DOHH2 (cell line): ENCODE measurements at regions not wholly inside any gene's neighbourhood (a gene's known extent, or its start where the extent isn't known, plus 50 kb on each side); places are given as distances from the start of the nearest gene placed in this dataset.

Experiments
- H3F3A ChIP-seq: fragments of 200-600 bp; sonication (generic), shearing (Covaris generic); 2 replicates; pipeline ENCODE4 v1.6.0; 2016; ENCODE audit warnings: antibody characterized with exemption, mild to moderate bottlenecking; ENCODE audit not compliant: control insufficient read depth, insufficient read depth
- H3K27ac ChIP-seq: fragments of 200-600 bp; sonication (generic); 2 replicates; pipeline ENCODE4 v1.5.1; 2014; ENCODE audit warnings: low read depth, mild to moderate bottlenecking, low read length, moderate library complexity
- H3K27me3 ChIP-seq: fragments of 200-600 bp; sonication (generic); 2 replicates; pipeline ENCODE4 v1.6.1; 2014; ENCODE audit warnings: mild to moderate bottlenecking, low read length, mixed read lengths; ENCODE audit not compliant: control insufficient read depth
- H3K36me3 ChIP-seq: fragments of 200-600 bp; sonication (generic); 2 replicates; pipeline ENCODE4 v1.6.1; 2014; ENCODE audit warnings: mild to moderate bottlenecking, low read length, moderate library complexity, mixed read lengths; ENCODE audit not compliant: control insufficient read depth
- H3K4me1 ChIP-seq: fragments of 200-600 bp; sonication (generic); 2 replicates; pipeline ENCODE4 v1.6.1; 2014; ENCODE audit warnings: mild to moderate bottlenecking, low read length, mixed read lengths; ENCODE audit not compliant: control insufficient read depth
- H3K4me2 ChIP-seq: fragments of 200-600 bp; sonication (generic); 2 replicates; pipeline ENCODE4 v1.6.0; 2014; ENCODE audit warnings: mild to moderate bottlenecking, low read length, moderate library complexity
- H3K4me3 ChIP-seq: fragments of 200-600 bp; sonication (generic); 2 replicates; pipeline ENCODE4 v1.5.1; 2014; ENCODE audit warnings: mild to moderate bottlenecking, low read length, mixed read lengths
- H3K79me2 ChIP-seq: fragments of 200-600 bp; sonication (generic); 2 replicates; pipeline ENCODE4 v1.6.1; 2014; ENCODE audit warnings: mild to moderate bottlenecking, low read length, mixed read lengths; ENCODE audit not compliant: control insufficient read depth
- H3K9me2 ChIP-seq: fragments of 200-600 bp; sonication (generic); replicated peaks from 2 replicates; pipeline ENCODE4 v1.6.1; 2014; ENCODE audit warnings: mild to moderate bottlenecking, low read length, mixed read lengths; ENCODE audit not compliant: control insufficient read depth
- H3K9me3 ChIP-seq: fragments of 200-600 bp; sonication (generic); 2 replicates; pipeline ENCODE4 v1.6.1; 2014; ENCODE audit warnings: antibody characterized with exemption, low read length, mixed read lengths; ENCODE audit not compliant: control insufficient read depth, insufficient read depth
- H4K20me1 ChIP-seq: fragments of 200-600 bp; sonication (generic); 2 replicates; pipeline ENCODE4 v1.6.0; 2014; ENCODE audit warnings: low read depth, mild to moderate bottlenecking, antibody characterized with exemption, low read length, moderate library complexity; ENCODE audit not compliant: control insufficient read depth, insufficient read depth
- CTCF ChIP-seq: fragments of 200-600 bp; sonication (generic); IDR thresholded peaks from one replicate; pipeline ENCODE4 v1.5.1; 2014; ENCODE audit warnings: antibody characterized with exemption, mild to moderate bottlenecking, low read depth, low read length; ENCODE audit not compliant: poor library complexity, severe bottlenecking
- EZH2phosphoT487 ChIP-seq: fragments of 200-600 bp; sonication (generic); IDR thresholded peaks from 2 replicates; pipeline ENCODE4 v1.6.1; 2017; ENCODE audit warnings: borderline replicate concordance, mild to moderate bottlenecking, antibody characterized with exemption, low read length, moderate library complexity, mixed read lengths

GRCh38 chr3:98966862-98967546 is 65.5 kb upstream of the DCBLD2 start:
- no peaks in the 10 kb centered on the region for H3K9me3 ChIP-seq
- H3K79me2 ChIP-seq, result no peaks in the 10 kb centered on the region
- no peak overlapping the region for H3K27ac ChIP-seq
- H3K27me3 ChIP-seq, result no peaks in the 10 kb centered on the region
- H3K4me1 ChIP-seq, result no peaks in the 10 kb centered on the region
- TF ChIP-seq EZH2phosphoT487, result no peak
- no peak for TF ChIP-seq CTCF
- no peak overlapping the region for H3K4me3 ChIP-seq
- no peaks in the 10 kb centered on the region for H3K36me3 ChIP-seq
- H3K9me2 ChIP-seq, result no peaks in the 10 kb centered on the region
- no peak overlapping the region for H3K4me2 ChIP-seq
- H4K20me1 ChIP-seq, result no peaks in the 10 kb centered on the region
- H3F3A ChIP-seq, result no peaks in the 10 kb centered on the region

- Histone ChIP-seq H3K4me3 (no peak overlapping the region), H3F3A (no peaks in the 10 kb centered on the region), H3K4me2 (no peak overlapping the region), H4K20me1 (no peaks in the 10 kb centered on the region), H3K79me2 (no peaks in the 10 kb centered on the region), H3K9me3 (no peaks in the 10 kb centered on the region), H3K27me3 (no peaks in the 10 kb centered on the region), H3K9me2 (no peaks in the 10 kb centered on the region), H3K36me3 (no peaks in the 10 kb centered on the region), H3K4me1 (no peaks in the 10 kb centered on the region), H3K27ac (no peak overlapping the region)
- TF ChIP-seq CTCF, result no peak
- no peak for TF ChIP-seq EZH2phosphoT487
These were observed 64.9 kb upstream of the DCBLD2 start for GRCh38 chr3:98966434-98966833.

GRCh38 chr3:98964784-98965183 is 63.3 kb upstream of the DCBLD2 start:
- H3K9me2 ChIP-seq, result no peaks in the 10 kb centered on the region
- H3K36me3 ChIP-seq, result no peaks in the 10 kb centered on the region
- no peak overlapping the region for H3K4me2 ChIP-seq
- H3K9me3 ChIP-seq, result no peaks in the 10 kb centered on the region
- H3K27me3 ChIP-seq, result no peaks in the 10 kb centered on the region
- H3K27ac ChIP-seq, result no peak overlapping the region
- no peaks in the 10 kb centered on the region for H4K20me1 ChIP-seq
- no peak overlapping the region for H3K4me3 ChIP-seq
- TF ChIP-seq CTCF (no peak), EZH2phosphoT487 (no peak)
- H3K4me1 ChIP-seq, result no peaks in the 10 kb centered on the region
- H3F3A ChIP-seq, result no peaks in the 10 kb centered on the region
- no peaks in the 10 kb centered on the region for H3K79me2 ChIP-seq
